Heart left ventricle (tissue), 13 donors: ENCODE measurements at regions not wholly inside any gene's neighbourhood (a gene's known extent, or its start where the extent isn't known, plus 50 kb on each side); places are given as distances from the start of the nearest gene placed in this dataset.

Experiments
- CTCF ChIP-seq, 12 donors: fragments of 200-600 bp; sonication (generic) in 4 of 12; IDR thresholded peaks; one replicate each; pipeline versions ENCODE4 v1.5.0 to v1.8.0; 2018 to 2022; ENCODE audit warnings: antibody characterized with exemption in 12 of 12, mild to moderate bottlenecking in 5 of 12
- POLR2A ChIP-seq, 2 donors: fragments of 450-650 bp; IDR thresholded peaks; one replicate each; pipeline ENCODE4 v1.6.1; 2017; ENCODE audit warnings: antibody characterized with exemption in 2 of 2, mild to moderate bottlenecking in 2 of 2, moderate library complexity in 2 of 2
- donor health status: ischemic (EF 13 %, LVEDD 7.1; RV severe dilation, severe dysfunction).
- donor health status: DM: no; HTN: yes; CAD: no.
- donor health status: DM: no; HTN: no; CAD: no.
- donor health status: ischemic (EF 25% LVEDD 6.9; RV normal size, moderate dysfunction).
- donor health status: ischemic (EF 25% LVEDD 5.7; RV mildly dilated, moderate dysfunction).
- donor health status: ischemic (EF 35%, LVEDD 5.7; RV mildly dilated, moderate dysfunction).
- donor health status: nonischemic (EF 11% LVEDD 7.7; RV severe dilation, severe dysfunction).
- donor health status: DM: yes; HTN: yes; CAD: no.
- donor health status: PGD.
- donor health status: ischemic (EF 29% LVEDD 5.4; RV normal size, mild dysfunction).
- donor health status: nonischemic (EF 23%, LVEDD 6.1; RV moderate dilation, normal function).

GRCh38 chr17:5816491-5817070 lies 232.3 kb upstream of the NLRP1 start:
- TF ChIP-seq CTCF (IDR thresholded peaks at IDR 0.05) (no peak), POLR2A (IDR thresholded peaks at IDR 0.05) (no peak)
